ENCODE measurements at regions not wholly inside any gene's neighbourhood (a gene's known extent, or its start where the extent isn't known, plus 50 kb on each side); places are given as distances from the start of the nearest gene placed in this dataset.

- no peak for DNase-seq (ENCODE audit: low read depth)
- no peak overlapping the region for H3K4me3 ChIP-seq (ENCODE audit: control insufficient read depth, low read depth, low read length)
- TF ChIP-seq, protein P1, sequence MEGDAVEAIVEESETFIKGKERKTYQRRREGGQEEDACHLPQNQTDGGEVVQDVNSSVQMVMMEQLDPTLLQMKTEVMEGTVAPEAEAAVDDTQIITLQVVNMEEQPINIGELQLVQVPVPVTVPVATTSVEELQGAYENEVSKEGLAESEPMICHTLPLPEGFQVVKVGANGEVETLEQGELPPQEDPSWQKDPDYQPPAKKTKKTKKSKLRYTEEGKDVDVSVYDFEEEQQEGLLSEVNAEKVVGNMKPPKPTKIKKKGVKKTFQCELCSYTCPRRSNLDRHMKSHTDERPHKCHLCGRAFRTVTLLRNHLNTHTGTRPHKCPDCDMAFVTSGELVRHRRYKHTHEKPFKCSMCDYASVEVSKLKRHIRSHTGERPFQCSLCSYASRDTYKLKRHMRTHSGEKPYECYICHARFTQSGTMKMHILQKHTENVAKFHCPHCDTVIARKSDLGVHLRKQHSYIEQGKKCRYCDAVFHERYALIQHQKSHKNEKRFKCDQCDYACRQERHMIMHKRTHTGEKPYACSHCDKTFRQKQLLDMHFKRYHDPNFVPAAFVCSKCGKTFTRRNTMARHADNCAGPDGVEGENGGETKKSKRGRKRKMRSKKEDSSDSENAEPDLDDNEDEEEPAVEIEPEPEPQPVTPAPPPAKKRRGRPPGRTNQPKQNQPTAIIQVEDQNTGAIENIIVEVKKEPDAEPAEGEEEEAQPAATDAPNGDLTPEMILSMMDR (conservative IDR thresholded peaks at IDR 0.05; ENCODE audit: control insufficient read depth, insufficient read depth, low read depth, low read length): no peak
Measured at GRCh38 chr2:8334866-8335325, 347.0 kb upstream of the ID2 start.

- DNase-seq (ENCODE audit: low read depth): no peak
- no peak overlapping the region for H3K4me3 ChIP-seq (ENCODE audit: control insufficient read depth, low read depth, low read length)
- TF ChIP-seq, protein P1 (conservative IDR thresholded peaks at IDR 0.05; ENCODE audit: control insufficient read depth, insufficient read depth, low read depth, low read length): no peak
Measured at GRCh38 chr2:8335801-8336200, 346.1 kb upstream of the ID2 start.

DNA sequence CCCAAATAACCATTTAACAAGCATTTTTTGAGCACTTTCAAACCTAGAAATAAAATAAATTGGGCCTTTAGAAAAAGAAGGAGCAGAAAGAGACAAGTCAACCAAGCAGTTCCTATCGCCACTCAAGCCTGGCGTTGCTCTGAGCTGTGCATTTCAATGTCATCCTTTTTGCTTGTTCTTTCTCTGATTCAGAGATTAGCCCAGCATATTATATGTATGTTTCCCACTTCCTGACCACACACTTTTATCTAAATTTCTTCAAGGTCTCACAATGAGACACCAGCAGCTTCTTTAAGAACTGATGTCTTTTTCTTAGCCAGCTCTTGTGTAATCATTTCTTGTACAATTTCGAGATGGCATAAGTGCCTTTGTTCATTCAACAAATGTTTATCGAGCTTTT, 344.5 kb upstream of the ID2 start:
- no peak overlapping the region for H3K4me3 ChIP-seq (ENCODE audit: control insufficient read depth, low read depth, low read length)
- no peak for DNase-seq (ENCODE audit: low read depth)
- TF ChIP-seq, protein P1 (conservative IDR thresholded peaks at IDR 0.05; ENCODE audit: control insufficient read depth, insufficient read depth, low read depth, low read length): no peak

- TF ChIP-seq, protein P1 (conservative IDR thresholded peaks at IDR 0.05; ENCODE audit: control insufficient read depth, insufficient read depth, low read depth, low read length): no peak
Measured at GRCh38 chr2:8342407-8342806, 339.4 kb upstream of the ID2 start.

GRCh38 chr2:8343031-8343430, 338.8 kb upstream of the ID2 start:
- TF ChIP-seq, protein P1 (conservative IDR thresholded peaks at IDR 0.05; ENCODE audit: control insufficient read depth, insufficient read depth, low read depth, low read length): no peak
- no peak overlapping the region for H3K4me3 ChIP-seq (ENCODE audit: control insufficient read depth, low read depth, low read length)
- DNase-seq (ENCODE audit: low read depth): no peak

More at GRCh38 chr2:8342407-8342806, 339.4 kb upstream of the ID2 start:
- H3K4me3 ChIP-seq (ENCODE audit: control insufficient read depth, low read depth, low read length): no peak overlapping the region
- no peak for DNase-seq (ENCODE audit: low read depth)

GRCh38 chr2:8344144-8345097, 337.4 kb upstream of the ID2 start:
- TF ChIP-seq, protein P1 (conservative IDR thresholded peaks at IDR 0.05; ENCODE audit: control insufficient read depth, insufficient read depth, low read depth, low read length): no peak
- H3K4me3 ChIP-seq (ENCODE audit: control insufficient read depth, low read depth, low read length): no peak overlapping the region
- no peak for DNase-seq (ENCODE audit: low read depth)

Measured in fibroblast of mammary gland (primary cell).